HEK293T (cell line): ENCODE measurements at regions not wholly inside any gene's neighbourhood (a gene's known extent, or its start where the extent isn't known, plus 50 kb on each side); places are given as distances from the start of the nearest gene placed in this dataset.

Experiments used
- ARNT ChIP-seq: fragments of 450-650 bp; IDR thresholded peaks from 2 replicates; pipeline ENCODE4 v1.6.1; 2017; ENCODE audit warnings: mild to moderate bottlenecking
- BHLHE40 ChIP-seq: fragments of 450-650 bp; IDR thresholded peaks from 2 replicates; pipeline ENCODE4 v1.6.1; 2016; ENCODE audit warnings: mild to moderate bottlenecking, moderate library complexity, borderline replicate concordance
- ELF4 ChIP-seq: fragments of 450-650 bp; IDR thresholded peaks from 2 replicates; pipeline ENCODE4 v1.6.1; 2017; ENCODE audit warnings: antibody characterized with exemption
- FOXA1 ChIP-seq: fragments of 450-650 bp; IDR thresholded peaks from 2 replicates; pipeline ENCODE4 v1.6.1; 2016; ENCODE audit warnings: mild to moderate bottlenecking
- FOXK2 ChIP-seq: fragments of 450-650 bp; IDR thresholded peaks from 2 replicates; pipeline ENCODE4 v1.6.1; 2016; ENCODE audit warnings: mild to moderate bottlenecking
- FOXM1 ChIP-seq: fragments of 450-650 bp; IDR thresholded peaks from 2 replicates; pipeline ENCODE4 v1.6.1; 2017; ENCODE audit warnings: mild to moderate bottlenecking, borderline replicate concordance
- L3MBTL2 ChIP-seq: fragments of 450-650 bp; conservative IDR thresholded peaks from 2 replicates; pipeline ENCODE4 v1.6.1; 2016; ENCODE audit warnings: mild to moderate bottlenecking
- LEF1 ChIP-seq: fragments of 450-650 bp; IDR thresholded peaks from 2 replicates; pipeline ENCODE4 v1.6.1; 2017; ENCODE audit warnings: mild to moderate bottlenecking, borderline replicate concordance
- SP1 ChIP-seq: fragments of 450-650 bp; IDR thresholded peaks from 2 replicates; pipeline ENCODE4 v1.6.1; 2017
- SUZ12 ChIP-seq: fragments of 450-650 bp; IDR thresholded peaks from 2 replicates; pipeline ENCODE4 v1.6.1; 2016; ENCODE audit warnings: mild to moderate bottlenecking
- TARDBP ChIP-seq: fragments of 450-650 bp; IDR thresholded peaks from 2 replicates; pipeline ENCODE4 v1.6.1; 2016
- ZNF384 ChIP-seq: fragments of 450-650 bp; IDR thresholded peaks from 2 replicates; pipeline ENCODE4 v1.6.1; 2016

DNA sequence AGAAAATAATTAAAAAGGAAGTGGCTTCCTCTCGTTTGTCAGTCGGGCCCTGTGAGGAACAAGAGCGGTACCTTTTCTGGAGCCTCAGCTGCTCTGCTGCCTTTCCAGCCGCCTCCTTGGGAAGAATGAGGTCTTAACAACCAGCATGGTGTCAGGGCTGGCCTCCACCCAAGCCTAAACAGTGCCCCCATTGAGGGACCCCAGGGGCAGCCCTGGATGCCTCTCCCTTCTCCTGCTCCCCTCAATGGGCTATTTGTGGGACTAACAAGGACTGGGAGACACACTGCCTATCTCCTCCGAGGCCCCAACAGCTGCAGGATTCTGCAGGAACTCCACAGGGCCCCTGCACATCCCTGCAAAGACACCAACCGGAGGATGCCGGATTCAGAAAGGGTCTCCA lies 155.4 kb upstream of the MAP3K1 start:
- TF ChIP-seq BHLHE40 (no peak), FOXK2 (no peak), TARDBP (no peak), ELF4 (no peak), L3MBTL2 (no peak), SUZ12 (no peak), FOXM1 (no peak), LEF1 (no peak), FOXA1 (no peak), SP1 (no peak), ZNF384 (no peak), ARNT (no peak)
